ENCODE measurements at regions not wholly inside any gene's neighbourhood (a gene's known extent, or its start where the extent isn't known, plus 50 kb on each side); places are given as distances from the start of the nearest gene placed in this dataset.

DNA sequence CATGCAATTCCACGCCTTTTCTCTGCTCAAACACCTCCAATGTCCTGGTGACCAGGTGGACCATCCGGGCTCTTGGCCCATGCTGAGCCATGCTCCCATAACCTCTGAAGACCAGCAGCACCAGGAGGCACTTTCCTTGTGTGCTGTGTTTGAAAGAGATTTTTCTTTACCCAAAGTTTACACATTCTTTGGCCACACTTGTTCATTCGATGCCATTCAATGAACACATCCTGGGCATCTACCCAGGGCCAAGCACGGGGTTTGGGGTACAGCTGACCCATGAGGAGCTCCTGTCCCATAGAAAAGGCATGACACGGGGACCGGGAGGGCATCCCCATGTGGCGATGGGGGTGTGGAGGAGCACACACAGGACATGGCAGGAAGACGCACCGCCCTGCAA is 77.1 kb upstream of the IRX1 start:
- Histone ChIP-seq H3K79me2 (ENCODE audit: insufficient read depth) (no peaks in the 10 kb centered on the region), H3K9ac (no peak overlapping the region), H3K4me3 (ENCODE audit: low read depth in 2 of 2, low read length in 1 of 2) (no peak overlapping the region), H3K4me1 (ENCODE audit: control insufficient read depth in 1 of 2, insufficient read depth in 2 of 2, low read depth in 1 of 2, low read length in 1 of 2) (no peaks in the 10 kb centered on the region), H3K9me3 (no peaks in the 10 kb centered on the region), H3K36me3 (replicated peaks in 1 of 2; ENCODE audit: control insufficient read depth in 1 of 2, insufficient read depth in 2 of 2, low read length in 1 of 2) (no peaks in the 10 kb centered on the region), H3K9me2 (no peaks in the 10 kb centered on the region), H3K4me2 (no peak overlapping the region), H3F3A (replicated peaks; ENCODE audit: insufficient read depth) (no peaks in the 10 kb centered on the region), H4K20me1 (ENCODE audit: insufficient read depth) (no peaks in the 10 kb centered on the region), H3K27ac (ENCODE audit: low read depth in 2 of 2, low read length in 1 of 2) (no peak overlapping the region), H2AFZ (ENCODE audit: low read depth) (no peak overlapping the region), H3K27me3 (ENCODE audit: insufficient read depth) (no peaks in the 10 kb centered on the region)
- ChIA-PET CTCF (no interaction called here), POLR2A (no interaction called here)
- WGBS (ENCODE audit: low lambda C conversion rate) = 20% methylated on average over 8 of the region's 9 CpGs
- DNase-seq = no peak
- TF ChIP-seq FOXM1 (IDR thresholded peaks at IDR 0.05; ENCODE audit: low read depth) (no peak), TAF1 (IDR thresholded peaks at IDR 0.05; ENCODE audit: borderline replicate concordance, low read depth, low read length) (no peak), FOSL2 (IDR thresholded peaks at IDR 0.05; ENCODE audit: borderline replicate concordance, low read depth) (no peak), NRF1 (IDR thresholded peaks at IDR 0.05; ENCODE audit: low read depth, low read length) (no peak), TEAD4 (IDR thresholded peaks at IDR 0.05; ENCODE audit: borderline replicate concordance, insufficient read depth) (no peak), POLR2AphosphoS5 (IDR thresholded peaks at IDR 0.05; ENCODE audit: low read depth, low read length) (no peak), JUND (IDR thresholded peaks at IDR 0.05) (no peak), GABPA (IDR thresholded peaks at IDR 0.05; ENCODE audit: low read depth) (no peak), NFIC (IDR thresholded peaks at IDR 0.05; ENCODE audit: borderline replicate concordance) (no peak)
- TF ChIP-seq, protein P1, sequence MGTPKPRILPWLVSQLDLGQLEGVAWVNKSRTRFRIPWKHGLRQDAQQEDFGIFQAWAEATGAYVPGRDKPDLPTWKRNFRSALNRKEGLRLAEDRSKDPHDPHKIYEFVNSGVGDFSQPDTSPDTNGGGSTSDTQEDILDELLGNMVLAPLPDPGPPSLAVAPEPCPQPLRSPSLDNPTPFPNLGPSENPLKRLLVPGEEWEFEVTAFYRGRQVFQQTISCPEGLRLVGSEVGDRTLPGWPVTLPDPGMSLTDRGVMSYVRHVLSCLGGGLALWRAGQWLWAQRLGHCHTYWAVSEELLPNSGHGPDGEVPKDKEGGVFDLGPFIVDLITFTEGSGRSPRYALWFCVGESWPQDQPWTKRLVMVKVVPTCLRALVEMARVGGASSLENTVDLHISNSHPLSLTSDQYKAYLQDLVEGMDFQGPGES (IDR thresholded peaks at IDR 0.05; ENCODE audit: low read depth, low read length) = no peak
- TF ChIP-seq, protein P2, sequence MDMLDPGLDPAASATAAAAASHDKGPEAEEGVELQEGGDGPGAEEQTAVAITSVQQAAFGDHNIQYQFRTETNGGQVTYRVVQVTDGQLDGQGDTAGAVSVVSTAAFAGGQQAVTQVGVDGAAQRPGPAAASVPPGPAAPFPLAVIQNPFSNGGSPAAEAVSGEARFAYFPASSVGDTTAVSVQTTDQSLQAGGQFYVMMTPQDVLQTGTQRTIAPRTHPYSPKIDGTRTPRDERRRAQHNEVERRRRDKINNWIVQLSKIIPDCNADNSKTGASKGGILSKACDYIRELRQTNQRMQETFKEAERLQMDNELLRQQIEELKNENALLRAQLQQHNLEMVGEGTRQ (IDR thresholded peaks at IDR 0.05; ENCODE audit: borderline replicate concordance, low read depth, low read length) = no peak
- TF ChIP-seq, protein P3, sequence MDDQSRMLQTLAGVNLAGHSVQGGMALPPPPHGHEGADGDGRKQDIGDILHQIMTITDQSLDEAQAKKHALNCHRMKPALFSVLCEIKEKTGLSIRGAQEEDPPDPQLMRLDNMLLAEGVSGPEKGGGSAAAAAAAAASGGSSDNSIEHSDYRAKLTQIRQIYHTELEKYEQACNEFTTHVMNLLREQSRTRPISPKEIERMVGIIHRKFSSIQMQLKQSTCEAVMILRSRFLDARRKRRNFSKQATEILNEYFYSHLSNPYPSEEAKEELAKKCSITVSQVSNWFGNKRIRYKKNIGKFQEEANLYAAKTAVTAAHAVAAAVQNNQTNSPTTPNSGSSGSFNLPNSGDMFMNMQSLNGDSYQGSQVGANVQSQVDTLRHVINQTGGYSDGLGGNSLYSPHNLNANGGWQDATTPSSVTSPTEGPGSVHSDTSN (IDR thresholded peaks at IDR 0.05) = no peak
- TF ChIP-seq, protein P4, sequence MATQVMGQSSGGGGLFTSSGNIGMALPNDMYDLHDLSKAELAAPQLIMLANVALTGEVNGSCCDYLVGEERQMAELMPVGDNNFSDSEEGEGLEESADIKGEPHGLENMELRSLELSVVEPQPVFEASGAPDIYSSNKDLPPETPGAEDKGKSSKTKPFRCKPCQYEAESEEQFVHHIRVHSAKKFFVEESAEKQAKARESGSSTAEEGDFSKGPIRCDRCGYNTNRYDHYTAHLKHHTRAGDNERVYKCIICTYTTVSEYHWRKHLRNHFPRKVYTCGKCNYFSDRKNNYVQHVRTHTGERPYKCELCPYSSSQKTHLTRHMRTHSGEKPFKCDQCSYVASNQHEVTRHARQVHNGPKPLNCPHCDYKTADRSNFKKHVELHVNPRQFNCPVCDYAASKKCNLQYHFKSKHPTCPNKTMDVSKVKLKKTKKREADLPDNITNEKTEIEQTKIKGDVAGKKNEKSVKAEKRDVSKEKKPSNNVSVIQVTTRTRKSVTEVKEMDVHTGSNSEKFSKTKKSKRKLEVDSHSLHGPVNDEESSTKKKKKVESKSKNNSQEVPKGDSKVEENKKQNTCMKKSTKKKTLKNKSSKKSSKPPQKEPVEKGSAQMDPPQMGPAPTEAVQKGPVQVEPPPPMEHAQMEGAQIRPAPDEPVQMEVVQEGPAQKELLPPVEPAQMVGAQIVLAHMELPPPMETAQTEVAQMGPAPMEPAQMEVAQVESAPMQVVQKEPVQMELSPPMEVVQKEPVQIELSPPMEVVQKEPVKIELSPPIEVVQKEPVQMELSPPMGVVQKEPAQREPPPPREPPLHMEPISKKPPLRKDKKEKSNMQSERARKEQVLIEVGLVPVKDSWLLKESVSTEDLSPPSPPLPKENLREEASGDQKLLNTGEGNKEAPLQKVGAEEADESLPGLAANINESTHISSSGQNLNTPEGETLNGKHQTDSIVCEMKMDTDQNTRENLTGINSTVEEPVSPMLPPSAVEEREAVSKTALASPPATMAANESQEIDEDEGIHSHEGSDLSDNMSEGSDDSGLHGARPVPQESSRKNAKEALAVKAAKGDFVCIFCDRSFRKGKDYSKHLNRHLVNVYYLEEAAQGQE (IDR thresholded peaks at IDR 0.05; ENCODE audit: low read depth, low read length) = no peak
